ENCODE measurements at regions not wholly inside any gene's neighbourhood (a gene's known extent, or its start where the extent isn't known, plus 50 kb on each side); places are given as distances from the start of the nearest gene placed in this dataset.
A peak's percentile ranks its signal among the peaks of the same experiment; 100 is the strongest.

DNA sequence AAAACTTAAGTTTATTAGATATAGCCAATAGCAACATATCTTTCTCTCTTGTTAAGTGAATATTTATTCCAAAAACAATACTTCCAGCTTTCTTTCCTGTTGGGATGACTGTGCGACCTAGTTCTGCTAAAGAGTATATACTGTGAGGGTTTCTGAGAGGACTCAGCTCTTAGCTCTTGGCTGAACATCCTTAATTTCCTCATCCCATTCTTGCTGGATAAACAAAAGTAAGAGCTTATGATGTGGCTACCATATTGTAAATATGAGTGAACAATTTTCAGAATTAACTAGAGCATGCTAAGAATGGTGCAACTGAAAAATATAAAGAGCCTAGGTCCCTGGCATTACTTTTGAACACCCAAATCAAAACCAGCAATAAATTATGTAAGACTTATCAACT lies 279.5 kb upstream of the GNAI1 start:
- DNase-seq, result no peak

- no peak for DNase-seq
Observed at GRCh38 chr7:79854621-79855020, 280.0 kb upstream of the GNAI1 start.

DNA sequence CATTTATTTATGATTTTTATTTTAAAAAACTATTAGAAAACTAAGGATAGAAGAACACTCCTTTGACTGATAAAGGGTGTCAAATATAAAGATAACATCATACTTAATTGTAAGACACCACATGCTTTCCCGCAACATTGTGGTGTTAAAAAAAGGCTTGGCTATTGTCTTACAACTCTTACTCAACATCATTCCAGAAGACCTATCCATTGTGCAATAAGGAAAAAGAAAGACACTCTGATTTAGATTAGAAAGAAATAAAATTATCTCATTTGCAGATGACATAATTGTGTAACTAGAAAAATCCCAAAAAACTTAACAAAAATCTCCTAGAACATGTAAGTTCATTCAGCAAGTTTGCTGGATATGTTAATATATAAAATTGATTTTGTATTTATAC lies 296.7 kb upstream of the GNAI1 start:
- DNase-seq, result no peak

GRCh38 chr7:79833616-79834015 lies 301.0 kb upstream of the GNAI1 start:
- DNase-seq, result no peak

- DNase-seq, result no peak
Observed at GRCh38 chr7:79828866-79829265, 305.8 kb upstream of the GNAI1 start.

GRCh38 chr7:79823246-79823951 lies 311.2 kb upstream of the GNAI1 start:
- DNase-seq, result no peak

DNA sequence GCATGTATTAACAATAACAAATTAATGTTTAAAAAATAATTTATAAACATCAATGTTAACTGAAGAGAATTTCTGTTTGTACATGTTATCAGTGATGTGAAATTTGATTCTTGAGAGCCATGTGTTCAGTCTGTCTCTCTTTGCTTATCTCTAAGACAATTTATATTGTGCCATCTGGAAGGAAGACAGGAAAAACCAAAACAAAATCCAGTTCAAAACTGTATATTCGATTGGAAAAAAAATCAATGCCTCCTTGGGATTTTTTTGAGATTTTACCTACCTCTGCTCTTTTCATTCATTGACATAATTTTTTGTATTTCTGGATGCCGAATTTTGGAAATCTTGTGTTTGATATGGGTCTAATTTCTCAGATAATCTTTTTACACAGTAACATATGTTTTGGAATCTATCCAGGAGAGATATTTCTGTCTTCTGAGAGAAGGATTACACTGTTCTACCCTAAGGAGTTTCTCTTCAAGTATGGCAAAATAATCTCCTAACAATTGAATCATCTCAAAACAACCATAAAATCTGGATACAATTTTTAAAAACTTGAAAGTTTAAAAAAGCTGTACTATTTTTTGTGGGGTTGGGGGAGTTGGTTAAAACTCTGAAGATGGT lies 311.9 kb upstream of the GNAI1 start:
- no peak for DNase-seq

DNA sequence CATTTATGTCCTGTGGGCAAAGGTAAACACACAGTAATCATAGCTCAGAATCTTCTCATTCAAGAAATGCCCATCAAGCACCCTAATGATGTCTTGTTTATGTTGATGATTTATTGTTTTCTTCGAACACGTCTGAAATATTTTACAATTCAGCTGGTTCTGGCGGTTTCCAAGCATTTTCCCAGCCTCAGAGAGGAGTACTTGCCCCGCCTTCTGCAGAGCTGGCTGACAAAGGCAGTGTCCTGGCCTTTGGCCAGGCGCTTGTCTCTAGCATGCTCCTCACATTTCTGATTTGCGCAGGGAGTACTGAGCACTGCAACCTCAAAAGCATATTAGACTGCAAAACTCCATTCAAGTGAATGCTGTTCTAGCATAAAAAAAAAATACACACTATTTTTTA lies 314.2 kb upstream of the GNAI1 start:
- DNase-seq, result peak; percentile 0

DNA sequence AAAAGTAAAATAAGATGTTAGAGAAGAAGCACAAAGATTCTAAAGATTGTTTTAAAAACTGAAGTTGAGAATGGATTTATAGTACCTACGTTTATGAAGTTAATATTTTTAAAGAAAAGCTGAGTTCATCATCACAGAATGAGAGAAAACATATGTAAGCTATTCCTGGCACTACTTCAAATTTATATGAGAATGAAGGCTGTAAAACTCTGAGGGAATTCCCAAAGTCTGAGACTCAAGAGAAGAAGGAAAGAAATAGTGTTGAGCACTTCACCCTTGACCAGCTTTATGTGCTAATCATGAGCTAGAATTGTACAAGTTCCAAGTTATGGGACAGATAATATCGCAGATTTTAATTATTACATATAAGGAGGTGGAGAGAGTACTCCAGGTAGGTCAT lies 323.7 kb upstream of the GNAI1 start:
- DNase-seq, result no peak

- DNase-seq, result no peak
Observed at GRCh38 chr7:79806161-79806734, 328.4 kb upstream of the GNAI1 start.

- no peak for DNase-seq
Observed at GRCh38 chr7:79790656-79791262, 337.3 kb upstream of the MAGI2 start.

DNA sequence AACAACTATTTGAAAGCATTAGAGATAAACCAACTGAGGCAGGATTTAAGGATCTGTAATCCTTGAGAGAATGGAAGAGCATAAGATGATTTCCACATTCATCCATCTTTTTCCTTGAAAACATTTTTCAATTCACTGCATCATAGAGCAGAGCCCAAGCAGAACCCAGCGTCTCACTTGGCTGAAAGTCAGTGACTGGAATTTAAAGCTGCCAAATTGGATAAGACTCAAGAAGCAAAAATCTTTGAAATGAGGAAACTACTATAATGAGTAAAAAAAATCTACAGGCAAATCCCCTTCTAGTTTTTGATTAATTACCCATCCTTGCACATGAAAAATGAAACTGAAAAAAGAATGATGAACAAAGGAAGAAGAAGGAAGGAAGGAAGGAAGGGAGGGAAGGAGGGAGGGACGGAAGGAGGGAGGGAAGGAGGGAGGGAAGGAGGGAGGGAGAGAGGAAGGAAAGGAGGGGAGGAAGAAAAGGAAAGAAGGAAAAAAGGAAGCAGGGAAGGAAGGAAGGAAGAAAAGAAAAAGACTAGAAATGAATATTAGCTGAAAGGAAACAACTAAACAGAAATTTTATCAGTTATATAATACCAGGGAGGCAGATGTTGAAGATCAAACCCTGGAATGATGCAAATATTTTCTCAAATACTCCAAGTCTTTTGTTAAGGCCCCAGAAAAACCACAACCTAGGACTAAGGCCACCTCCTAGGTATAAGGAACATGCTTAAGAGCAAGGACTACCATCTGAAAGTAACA lies 336.3 kb upstream of the MAGI2 start:
- DNase-seq, result no peak

DNA sequence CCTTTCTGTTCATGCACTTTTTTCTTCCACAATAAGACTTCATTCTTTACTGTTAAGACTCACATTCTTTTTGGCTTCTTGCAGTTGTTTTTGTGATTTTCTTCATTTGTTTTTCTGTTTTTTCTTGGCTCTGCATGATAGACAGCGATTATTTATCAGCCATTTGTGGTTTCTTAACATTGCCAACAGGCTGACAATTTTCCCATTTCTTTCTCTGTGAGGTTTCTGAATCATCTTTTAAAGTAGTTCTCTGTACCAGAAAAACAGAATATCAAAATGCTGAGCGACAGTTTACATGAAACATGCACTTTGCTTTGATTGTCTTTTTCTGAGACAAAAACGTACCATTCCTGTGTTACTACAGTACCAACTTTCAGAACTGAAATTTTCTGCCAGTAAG lies 334.2 kb upstream of the MAGI2 start:
- DNase-seq, result no peak

- DNase-seq, result no peak
Observed at GRCh38 chr7:79787096-79787495, 333.6 kb upstream of the MAGI2 start.

DNA sequence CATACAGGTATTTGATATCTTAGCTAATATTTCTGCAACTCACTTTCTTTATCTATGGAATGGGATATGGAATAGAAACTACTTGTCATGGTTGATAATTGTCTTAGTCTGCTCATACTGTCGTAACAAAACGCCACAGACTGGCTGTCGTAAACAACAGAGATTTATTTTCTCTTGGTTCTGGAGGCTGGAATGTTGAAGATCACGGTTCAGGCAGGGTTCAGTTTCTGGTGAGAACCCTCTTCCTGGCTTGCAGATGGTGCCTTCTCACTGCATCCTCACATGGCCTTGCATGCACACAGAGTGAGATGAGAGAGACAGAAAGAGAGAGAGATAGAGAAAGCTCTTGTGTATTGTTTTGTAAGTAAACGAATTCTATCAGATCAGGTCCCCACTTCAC lies 332.7 kb upstream of the MAGI2 start:
- no peak for DNase-seq

- no peak for DNase-seq
Observed at GRCh38 chr7:79785556-79785955, 332.1 kb upstream of the MAGI2 start.

DNA sequence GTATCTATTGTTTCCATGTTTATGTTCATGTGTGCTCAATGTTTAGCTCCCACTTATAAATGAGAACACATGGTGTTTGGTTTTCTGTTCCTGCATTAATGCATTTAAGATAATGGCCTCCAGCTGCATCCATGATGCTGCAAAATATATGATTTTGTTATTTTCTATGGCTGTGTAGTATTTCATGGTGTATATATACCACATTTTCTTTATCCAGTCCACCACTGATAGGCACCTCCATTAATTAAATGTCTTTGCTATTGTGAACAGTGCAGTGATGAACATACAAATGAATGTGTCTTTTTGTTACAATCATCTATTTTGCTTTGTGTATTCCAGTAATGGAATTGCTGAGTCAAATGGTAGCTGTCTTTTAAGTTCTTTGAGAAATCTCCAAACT lies 329.4 kb upstream of the MAGI2 start:
- DNase-seq, result no peak

DNA sequence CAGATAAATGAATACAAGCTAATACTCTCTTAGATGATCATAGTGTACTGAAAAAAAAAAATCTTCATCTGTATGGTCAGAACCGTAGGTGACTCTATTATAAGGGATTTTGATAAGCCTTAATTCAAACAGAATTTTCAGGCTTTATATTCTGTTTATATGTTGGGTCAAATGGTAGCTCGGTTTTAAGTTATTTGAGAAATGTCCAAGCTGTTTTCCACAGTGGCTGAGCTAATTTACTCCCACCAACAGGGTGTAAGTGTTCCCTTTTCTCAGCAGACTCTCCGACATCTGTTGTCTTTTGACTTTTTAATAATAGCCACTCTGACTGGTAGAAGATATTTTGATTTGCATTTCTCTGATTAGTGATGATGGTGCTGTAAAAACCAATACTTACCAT lies 328.8 kb upstream of the MAGI2 start:
- no peak for DNase-seq

DNA sequence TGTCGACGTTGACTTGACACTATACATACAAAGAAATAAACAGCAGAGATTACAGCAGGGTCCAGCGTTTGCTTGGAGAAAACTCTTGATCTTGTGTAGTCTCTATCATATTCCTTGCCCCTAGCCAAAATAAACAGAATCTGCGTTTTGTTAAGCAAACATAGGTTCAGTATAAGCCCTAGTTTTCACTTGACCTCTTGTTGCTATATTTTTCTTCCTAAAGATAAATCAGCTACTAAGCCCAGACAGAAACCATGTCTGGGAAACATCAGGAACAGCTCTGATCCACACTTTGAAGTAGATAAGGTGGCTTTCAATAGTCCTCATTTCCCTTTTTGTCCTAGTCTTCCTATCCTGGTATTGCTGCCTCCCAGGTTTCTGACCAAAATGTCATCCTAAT lies 328.2 kb upstream of the MAGI2 start:
- DNase-seq, result no peak

- no peak for DNase-seq
Observed at GRCh38 chr7:79778786-79779770, 325.6 kb upstream of the MAGI2 start.

DNA sequence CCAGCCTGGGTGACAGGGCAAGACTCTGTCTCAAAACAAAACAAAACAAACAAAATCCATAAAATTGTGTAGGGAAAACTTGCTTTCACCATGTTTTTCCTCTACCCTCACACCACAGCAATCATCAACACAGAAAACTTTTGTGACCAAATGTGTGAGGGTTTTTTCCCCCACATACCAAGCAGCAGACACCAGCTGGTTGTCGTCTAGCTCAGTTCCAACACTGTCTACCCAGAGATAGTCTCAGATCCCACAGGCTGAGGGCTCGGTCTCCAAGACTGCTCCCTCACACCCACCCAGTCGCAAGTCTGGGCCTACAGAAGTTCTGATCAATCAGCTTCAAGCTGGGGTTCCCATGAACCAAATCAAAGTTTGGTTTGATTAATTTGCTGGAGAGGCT lies 322.4 kb upstream of the MAGI2 start:
- no peak for DNase-seq

GRCh38 chr7:79774150-79774549 lies 320.7 kb upstream of the MAGI2 start:
- DNase-seq, result no peak
